Panc1 (cell line): ENCODE measurements at regions not wholly inside any gene's neighbourhood (a gene's known extent, or its start where the extent isn't known, plus 50 kb on each side); places are given as distances from the start of the nearest gene placed in this dataset.

Source experiments
- ATAC-seq: fragments of 200-7000 bp; cut with Tn5 transposase; 2 replicates; pipeline ENCODE4 v1.9.1; 2020; ENCODE audit warnings: mild to moderate bottlenecking, moderate library complexity
- BruUV-seq: library from RNA; stranded (reverse); fragments of 400-500 nt; replicated peaks from 2 replicates; lab custom pipeline; 2021; lab: Mats Ljungman, UMichigan
- CTCF ChIA-PET: fragments of 300-600 bp; sonication (Branson Sonifier 250); formaldehyde crosslinking; loops from one replicate; lab custom pipeline; 2022; ENCODE audit warnings: antibody characterized with exemption; lab: Charles Lee
- POLR2A ChIA-PET: fragments of 300-600 bp; sonication (Branson Sonifier 250); formaldehyde crosslinking; loops from one replicate; lab custom pipeline; 2022; ENCODE audit warnings: antibody characterized with exemption; lab: Charles Lee
- DNase-seq: peaks from one replicate; pipeline ENCODE4 v3.0.0-alpha.2; 2010; ENCODE audit warnings: low read depth, low spot score
- H3K27ac ChIP-seq: 2 replicates; pipeline ENCODE4 v1.5.1; 2011; ENCODE audit warnings: mild to moderate bottlenecking, low read length, inconsistent platforms
- H3K27me3 ChIP-seq: fragments of 200-500 bp; sonication (Bioruptor generic); 2 replicates; pipeline ENCODE4 v1.6.0; 2014; ENCODE audit warnings: low read length, inconsistent platforms; ENCODE audit not compliant: control insufficient read depth, insufficient read depth
- H3K36me3 ChIP-seq: fragments of 200-500 bp; sonication (Bioruptor generic); 2 replicates; pipeline ENCODE4 v1.5.1; 2014; ENCODE audit warnings: inconsistent platforms, mild to moderate bottlenecking, low read length, moderate library complexity; ENCODE audit not compliant: control insufficient read depth, insufficient read depth
- H3K4me1 ChIP-seq: 2 replicates; pipeline ENCODE4 v1.5.1; 2011; ENCODE audit warnings: inconsistent platforms, mild to moderate bottlenecking, low read length, moderate library complexity; ENCODE audit not compliant: control insufficient read depth, insufficient read depth
- H3K4me3 ChIP-seq, 2 experiments: 2 replicates each; pipeline ENCODE4 v1.5.1; 2011 to 2012; ENCODE audit warnings: low read depth in 2 of 2, low read length in 2 of 2, mild to moderate bottlenecking in 2 of 2, inconsistent platforms in 1 of 2, moderate library complexity in 1 of 2
- H3K9me3 ChIP-seq: fragments of 200-500 bp; sonication (Bioruptor generic); 2 replicates; pipeline ENCODE4 v1.5.1; 2014; ENCODE audit warnings: low read depth, mild to moderate bottlenecking, inconsistent platforms, low read length, moderate library complexity; ENCODE audit not compliant: control insufficient read depth, insufficient read depth
- POLR2AphosphoS5 ChIP-seq: IDR thresholded peaks from 2 replicates; pipeline ENCODE4 v1.6.1; 2012; ENCODE audit warnings: mild to moderate bottlenecking, low read depth, low read length, moderate library complexity
- SIN3A ChIP-seq: IDR thresholded peaks from 2 replicates; pipeline ENCODE4 v1.6.1; 2012; ENCODE audit warnings: low read depth, mild to moderate bottlenecking, low read length, moderate library complexity, borderline replicate concordance; ENCODE audit not compliant: insufficient read depth
- TCF7L2 ChIP-seq: IDR thresholded peaks from 2 replicates; pipeline ENCODE4 v1.6.1; 2011; ENCODE audit warnings: mild to moderate bottlenecking, low read depth, low read length, inconsistent platforms
- in situ Hi-C: cut with HindIII; loops from 2 replicates; pipeline ENCODE4 v1.10.0; 2016; ENCODE audit warnings: low sequenced_read_pairs, low pct_unique_long_range_greater_than_20kb
- intact Hi-C: fragments of 100-400 bp; cut with micrococcal nuclease; formaldehyde crosslinking; loops from one replicate; pipeline ENCODE4 v1.10.0; 2022; ENCODE audit not compliant: unreplicated experiment
- TF ChIP-seq, protein P1 (sequence below): fragments of 450-650 bp; IDR thresholded peaks from 2 replicates; pipeline ENCODE4 v1.5.1; 2017; ENCODE audit warnings: mild to moderate bottlenecking
- TF ChIP-seq, protein P2 (sequence below), 2 experiments: IDR thresholded peaks; 2 replicates each; pipeline ENCODE4 v1.6.1; 2011 to 2012; ENCODE audit warnings: low read depth in 2 of 2, control low read depth in 1 of 2, low read length in 1 of 2, mild to moderate bottlenecking in 1 of 2, moderate library complexity in 1 of 2; ENCODE audit not compliant: insufficient read depth in 1 of 2

DNA sequence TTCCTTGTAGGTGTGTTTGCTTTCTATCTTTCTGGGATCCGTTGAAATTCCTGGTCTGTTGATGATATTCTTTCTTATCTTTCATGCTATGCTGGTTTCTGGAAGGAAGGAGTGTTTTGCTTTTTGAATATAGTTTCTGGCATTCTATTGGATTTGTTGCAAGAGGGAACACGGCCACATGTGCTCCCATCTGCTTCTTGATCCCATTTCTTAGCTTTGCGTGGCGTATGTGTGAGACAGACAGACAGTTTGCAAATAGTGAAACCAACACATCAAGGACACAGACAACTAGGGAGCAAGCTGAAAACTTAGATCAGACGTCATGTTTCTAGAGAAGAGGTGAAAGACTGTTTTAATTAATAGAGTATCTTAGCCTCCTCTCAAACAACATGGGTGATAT lies 261.9 kb upstream of the PUDP start:
- BruUV-seq = no TSS peak
- in situ Hi-C loops = no loop called here
- ChIA-PET CTCF (no interaction called here), POLR2A (no interaction called here)
- Histone ChIP-seq H3K4me1 (no peaks in the 10 kb centered on the region), H3K36me3 (no peaks in the 10 kb centered on the region), H3K27ac (no peak overlapping the region), H3K9me3 (no peaks in the 10 kb centered on the region), H3K4me3 (no peak overlapping the region), H3K27me3 (no peaks in the 10 kb centered on the region)
- DNase-seq (no peak), ATAC-seq (no peak)
- intact Hi-C loops = no loop called here
- TF ChIP-seq, protein P1, sequence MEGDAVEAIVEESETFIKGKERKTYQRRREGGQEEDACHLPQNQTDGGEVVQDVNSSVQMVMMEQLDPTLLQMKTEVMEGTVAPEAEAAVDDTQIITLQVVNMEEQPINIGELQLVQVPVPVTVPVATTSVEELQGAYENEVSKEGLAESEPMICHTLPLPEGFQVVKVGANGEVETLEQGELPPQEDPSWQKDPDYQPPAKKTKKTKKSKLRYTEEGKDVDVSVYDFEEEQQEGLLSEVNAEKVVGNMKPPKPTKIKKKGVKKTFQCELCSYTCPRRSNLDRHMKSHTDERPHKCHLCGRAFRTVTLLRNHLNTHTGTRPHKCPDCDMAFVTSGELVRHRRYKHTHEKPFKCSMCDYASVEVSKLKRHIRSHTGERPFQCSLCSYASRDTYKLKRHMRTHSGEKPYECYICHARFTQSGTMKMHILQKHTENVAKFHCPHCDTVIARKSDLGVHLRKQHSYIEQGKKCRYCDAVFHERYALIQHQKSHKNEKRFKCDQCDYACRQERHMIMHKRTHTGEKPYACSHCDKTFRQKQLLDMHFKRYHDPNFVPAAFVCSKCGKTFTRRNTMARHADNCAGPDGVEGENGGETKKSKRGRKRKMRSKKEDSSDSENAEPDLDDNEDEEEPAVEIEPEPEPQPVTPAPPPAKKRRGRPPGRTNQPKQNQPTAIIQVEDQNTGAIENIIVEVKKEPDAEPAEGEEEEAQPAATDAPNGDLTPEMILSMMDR = no peak
- TF ChIP-seq TCF7L2 = no peak
- no peak for TF ChIP-seq POLR2AphosphoS5
- no peak for TF ChIP-seq SIN3A
- TF ChIP-seq, protein P2, sequence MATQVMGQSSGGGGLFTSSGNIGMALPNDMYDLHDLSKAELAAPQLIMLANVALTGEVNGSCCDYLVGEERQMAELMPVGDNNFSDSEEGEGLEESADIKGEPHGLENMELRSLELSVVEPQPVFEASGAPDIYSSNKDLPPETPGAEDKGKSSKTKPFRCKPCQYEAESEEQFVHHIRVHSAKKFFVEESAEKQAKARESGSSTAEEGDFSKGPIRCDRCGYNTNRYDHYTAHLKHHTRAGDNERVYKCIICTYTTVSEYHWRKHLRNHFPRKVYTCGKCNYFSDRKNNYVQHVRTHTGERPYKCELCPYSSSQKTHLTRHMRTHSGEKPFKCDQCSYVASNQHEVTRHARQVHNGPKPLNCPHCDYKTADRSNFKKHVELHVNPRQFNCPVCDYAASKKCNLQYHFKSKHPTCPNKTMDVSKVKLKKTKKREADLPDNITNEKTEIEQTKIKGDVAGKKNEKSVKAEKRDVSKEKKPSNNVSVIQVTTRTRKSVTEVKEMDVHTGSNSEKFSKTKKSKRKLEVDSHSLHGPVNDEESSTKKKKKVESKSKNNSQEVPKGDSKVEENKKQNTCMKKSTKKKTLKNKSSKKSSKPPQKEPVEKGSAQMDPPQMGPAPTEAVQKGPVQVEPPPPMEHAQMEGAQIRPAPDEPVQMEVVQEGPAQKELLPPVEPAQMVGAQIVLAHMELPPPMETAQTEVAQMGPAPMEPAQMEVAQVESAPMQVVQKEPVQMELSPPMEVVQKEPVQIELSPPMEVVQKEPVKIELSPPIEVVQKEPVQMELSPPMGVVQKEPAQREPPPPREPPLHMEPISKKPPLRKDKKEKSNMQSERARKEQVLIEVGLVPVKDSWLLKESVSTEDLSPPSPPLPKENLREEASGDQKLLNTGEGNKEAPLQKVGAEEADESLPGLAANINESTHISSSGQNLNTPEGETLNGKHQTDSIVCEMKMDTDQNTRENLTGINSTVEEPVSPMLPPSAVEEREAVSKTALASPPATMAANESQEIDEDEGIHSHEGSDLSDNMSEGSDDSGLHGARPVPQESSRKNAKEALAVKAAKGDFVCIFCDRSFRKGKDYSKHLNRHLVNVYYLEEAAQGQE (IDR thresholded peaks at IDR 0.05; ENCODE audit: insufficient read depth in 1 of 2, low read depth in 2 of 2, low read length in 1 of 2) = no peak

DNA sequence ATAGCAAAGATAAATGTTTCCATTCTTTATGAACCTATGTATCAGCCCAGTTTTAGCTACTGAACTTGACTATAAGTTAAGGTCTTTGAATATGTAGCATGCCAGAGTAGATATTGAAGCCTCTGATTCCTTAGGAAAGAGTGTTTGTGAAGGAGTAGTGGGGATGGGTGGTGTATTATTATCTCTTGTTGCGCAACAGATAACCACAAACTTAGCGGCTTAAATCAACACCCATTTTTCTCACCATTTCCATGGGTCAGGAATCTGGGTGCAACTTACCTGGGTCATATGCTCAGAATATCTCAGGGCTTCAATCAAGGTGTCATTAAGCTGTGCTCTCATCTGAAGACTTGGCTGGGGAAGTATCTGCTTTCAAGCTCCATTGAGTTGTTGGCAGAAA lies 251.4 kb upstream of the PUDP start:
- POLR2A ChIA-PET = no interaction called here
- H3K36me3 ChIP-seq = no peaks in the 10 kb centered on the region
- in situ Hi-C loops = no loop called here
- no peaks in the 10 kb centered on the region for H3K9me3 ChIP-seq
- DNase-seq (no peak), ATAC-seq (no peak)
- CTCF ChIA-PET = no interaction called here
- no peak overlapping the region for H3K4me3 ChIP-seq
- H3K4me1 ChIP-seq = no peaks in the 10 kb centered on the region
- BruUV-seq = no TSS peak
- no peaks in the 10 kb centered on the region for H3K27me3 ChIP-seq
- no peak for TF ChIP-seq POLR2AphosphoS5
- TF ChIP-seq, protein P1 = no peak
- TF ChIP-seq, protein P2 (IDR thresholded peaks at IDR 0.05; ENCODE audit: insufficient read depth in 1 of 2, low read depth in 2 of 2, low read length in 1 of 2) = no peak
- TF ChIP-seq SIN3A = no peak
- no peak for TF ChIP-seq TCF7L2
- no peak overlapping the region for H3K27ac ChIP-seq
- intact Hi-C loops = no loop called here
